ENCODE measurements at regions not wholly inside any gene's neighbourhood (a gene's known extent, or its start where the extent isn't known, plus 50 kb on each side); places are given as distances from the start of the nearest gene placed in this dataset.

- TF ChIP-seq SP1 (IDR thresholded peaks at IDR 0.05) (no peak), ELF4 (IDR thresholded peaks at IDR 0.05) (no peak)
Measured at GRCh38 chr12:63064080-63064479, 86.9 kb downstream of the AVPR1A start.

Measured in HEK293T (cell line).